ENCODE measurements at regions not wholly inside any gene's neighbourhood (a gene's known extent, or its start where the extent isn't known, plus 50 kb on each side); places are given as distances from the start of the nearest gene placed in this dataset.

- TF ChIP-seq ZFX (IDR thresholded peaks at IDR 0.05): no peak
- TF ChIP-seq, protein P1, sequence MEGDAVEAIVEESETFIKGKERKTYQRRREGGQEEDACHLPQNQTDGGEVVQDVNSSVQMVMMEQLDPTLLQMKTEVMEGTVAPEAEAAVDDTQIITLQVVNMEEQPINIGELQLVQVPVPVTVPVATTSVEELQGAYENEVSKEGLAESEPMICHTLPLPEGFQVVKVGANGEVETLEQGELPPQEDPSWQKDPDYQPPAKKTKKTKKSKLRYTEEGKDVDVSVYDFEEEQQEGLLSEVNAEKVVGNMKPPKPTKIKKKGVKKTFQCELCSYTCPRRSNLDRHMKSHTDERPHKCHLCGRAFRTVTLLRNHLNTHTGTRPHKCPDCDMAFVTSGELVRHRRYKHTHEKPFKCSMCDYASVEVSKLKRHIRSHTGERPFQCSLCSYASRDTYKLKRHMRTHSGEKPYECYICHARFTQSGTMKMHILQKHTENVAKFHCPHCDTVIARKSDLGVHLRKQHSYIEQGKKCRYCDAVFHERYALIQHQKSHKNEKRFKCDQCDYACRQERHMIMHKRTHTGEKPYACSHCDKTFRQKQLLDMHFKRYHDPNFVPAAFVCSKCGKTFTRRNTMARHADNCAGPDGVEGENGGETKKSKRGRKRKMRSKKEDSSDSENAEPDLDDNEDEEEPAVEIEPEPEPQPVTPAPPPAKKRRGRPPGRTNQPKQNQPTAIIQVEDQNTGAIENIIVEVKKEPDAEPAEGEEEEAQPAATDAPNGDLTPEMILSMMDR (conservative IDR thresholded peaks at IDR 0.05): no peak
- H3K27ac ChIP-seq: no peak overlapping the region
Observed at GRCh38 chr5:173764332-173765028, 123.7 kb upstream of the CPEB4 start.

- no peak overlapping the region for H3K27ac ChIP-seq
- no peak for TF ChIP-seq ZFX (IDR thresholded peaks at IDR 0.05)
- TF ChIP-seq, protein P1 (conservative IDR thresholded peaks at IDR 0.05): no peak
Observed at GRCh38 chr5:173765029-173765644, 123.0 kb upstream of the CPEB4 start.

- H3K27ac ChIP-seq: peak overlapping the region; percentile 72; the same call in 1 of the 2 replicates
- TF ChIP-seq, protein P1 (conservative IDR thresholded peaks at IDR 0.05): no peak
- TF ChIP-seq ZFX (IDR thresholded peaks at IDR 0.05): no peak
Observed at GRCh38 chr5:173765661-173766060, 122.5 kb upstream of the CPEB4 start.

- peak overlapping the region; percentile 72 for H3K27ac ChIP-seq
- TF ChIP-seq, protein P1 (conservative IDR thresholded peaks at IDR 0.05): no peak
- TF ChIP-seq ZFX (IDR thresholded peaks at IDR 0.05): no peak
Observed at GRCh38 chr5:173767574-173768266, 120.4 kb upstream of the CPEB4 start.

DNA sequence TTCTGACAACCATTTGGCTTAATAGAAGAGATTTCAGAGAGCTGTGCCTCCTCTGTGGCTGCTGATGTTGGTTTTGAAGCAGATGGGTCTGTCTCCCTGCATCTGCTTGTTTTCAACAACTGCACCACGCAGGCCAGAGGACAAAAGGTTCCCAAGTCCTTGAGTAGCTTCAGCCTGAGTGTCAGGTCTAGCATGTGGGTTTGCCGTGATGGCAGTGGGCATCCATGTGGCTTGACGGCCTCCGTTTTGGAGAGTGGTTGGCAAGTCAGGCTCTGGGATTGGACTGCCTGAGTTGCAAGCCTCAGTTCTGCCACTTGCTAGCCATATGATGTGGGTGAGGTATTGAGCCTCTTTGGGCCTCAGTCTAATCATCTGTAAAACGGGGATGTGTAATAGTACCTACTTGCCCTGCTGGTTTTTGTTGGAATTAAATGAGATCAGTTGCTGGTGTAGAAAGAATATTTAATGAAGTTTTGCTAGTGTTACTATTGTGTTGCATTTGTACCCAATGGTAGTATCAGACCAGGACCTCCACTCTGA, 119.8 kb upstream of the CPEB4 start:
- TF ChIP-seq, protein P1 (conservative IDR thresholded peaks at IDR 0.05): no peak
- TF ChIP-seq ZFX (IDR thresholded peaks at IDR 0.05): no peak
- H3K27ac ChIP-seq: peak overlapping the region; percentile 72

- no peak for TF ChIP-seq ZFX (IDR thresholded peaks at IDR 0.05)
- TF ChIP-seq, protein P1 (conservative IDR thresholded peaks at IDR 0.05): no peak
- peak overlapping the region; percentile 72; the same call in 1 of the 2 replicates for H3K27ac ChIP-seq
Observed at GRCh38 chr5:173768891-173769290, 119.3 kb upstream of the CPEB4 start.

GRCh38 chr5:173770637-173771036, 117.5 kb upstream of the CPEB4 start:
- no peak for TF ChIP-seq ZFX (IDR thresholded peaks at IDR 0.05)
- no peak overlapping the region for H3K27ac ChIP-seq

All from C4-2B (cell line).